ENCODE measurements at regions not wholly inside any gene's neighbourhood (a gene's known extent, or its start where the extent isn't known, plus 50 kb on each side); places are given as distances from the start of the nearest gene placed in this dataset.
"Not testable (repeated sequence)": the region's sequence is repeated elsewhere in the genome, so short reads cannot be mapped to it uniquely, and the experiment has no call there.

DNA sequence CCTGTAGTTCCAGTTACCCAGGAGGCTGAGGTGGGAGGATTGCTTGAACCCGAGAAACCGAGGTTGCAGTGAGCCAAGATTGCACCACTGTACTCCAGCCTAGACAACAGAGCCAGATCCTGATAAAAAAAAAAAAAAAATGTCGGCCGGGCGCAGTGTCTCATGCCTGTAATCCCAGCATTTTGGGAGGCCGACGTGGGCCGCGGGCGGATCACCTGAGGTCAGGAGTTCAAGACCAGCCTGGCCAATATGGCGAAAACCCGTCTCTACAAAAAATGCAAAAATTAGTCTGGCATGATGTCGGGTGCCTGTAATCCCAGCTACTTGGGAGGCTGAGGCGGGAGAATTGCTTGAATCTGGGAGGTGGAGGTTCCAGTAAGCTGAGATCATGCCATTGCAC, 60.4 kb upstream of the RGPD5 start:
- TF ChIP-seq, protein P1, sequence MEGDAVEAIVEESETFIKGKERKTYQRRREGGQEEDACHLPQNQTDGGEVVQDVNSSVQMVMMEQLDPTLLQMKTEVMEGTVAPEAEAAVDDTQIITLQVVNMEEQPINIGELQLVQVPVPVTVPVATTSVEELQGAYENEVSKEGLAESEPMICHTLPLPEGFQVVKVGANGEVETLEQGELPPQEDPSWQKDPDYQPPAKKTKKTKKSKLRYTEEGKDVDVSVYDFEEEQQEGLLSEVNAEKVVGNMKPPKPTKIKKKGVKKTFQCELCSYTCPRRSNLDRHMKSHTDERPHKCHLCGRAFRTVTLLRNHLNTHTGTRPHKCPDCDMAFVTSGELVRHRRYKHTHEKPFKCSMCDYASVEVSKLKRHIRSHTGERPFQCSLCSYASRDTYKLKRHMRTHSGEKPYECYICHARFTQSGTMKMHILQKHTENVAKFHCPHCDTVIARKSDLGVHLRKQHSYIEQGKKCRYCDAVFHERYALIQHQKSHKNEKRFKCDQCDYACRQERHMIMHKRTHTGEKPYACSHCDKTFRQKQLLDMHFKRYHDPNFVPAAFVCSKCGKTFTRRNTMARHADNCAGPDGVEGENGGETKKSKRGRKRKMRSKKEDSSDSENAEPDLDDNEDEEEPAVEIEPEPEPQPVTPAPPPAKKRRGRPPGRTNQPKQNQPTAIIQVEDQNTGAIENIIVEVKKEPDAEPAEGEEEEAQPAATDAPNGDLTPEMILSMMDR (IDR thresholded peaks at IDR 0.05; ENCODE audit: low read length), result not testable (repeated sequence)
- TF ChIP-seq EZH2phosphoT487 (IDR thresholded peaks at IDR 0.05; ENCODE audit: low read length); EZH2 (optimal IDR thresholded peaks at IDR 0.05; ENCODE audit: low read depth, low read length): not testable (repeated sequence)
